HG03159 (cell line): ENCODE measurements at regions not wholly inside any gene's neighbourhood (a gene's known extent, or its start where the extent isn't known, plus 50 kb on each side); places are given as distances from the start of the nearest gene placed in this dataset.

ENCODE experiments used
- ATAC-seq: cut with Tn5 transposase; IDR thresholded peaks from one replicate; pipeline ENCODE4 v1.9.1; 2021; ENCODE audit warnings: mild to moderate bottlenecking, moderate library complexity; ENCODE audit not compliant: unreplicated experiment

GRCh38 chr14:98114946-98115345 is 1157.1 kb downstream of the BCL11B start:
- ATAC-seq, result no peak

DNA sequence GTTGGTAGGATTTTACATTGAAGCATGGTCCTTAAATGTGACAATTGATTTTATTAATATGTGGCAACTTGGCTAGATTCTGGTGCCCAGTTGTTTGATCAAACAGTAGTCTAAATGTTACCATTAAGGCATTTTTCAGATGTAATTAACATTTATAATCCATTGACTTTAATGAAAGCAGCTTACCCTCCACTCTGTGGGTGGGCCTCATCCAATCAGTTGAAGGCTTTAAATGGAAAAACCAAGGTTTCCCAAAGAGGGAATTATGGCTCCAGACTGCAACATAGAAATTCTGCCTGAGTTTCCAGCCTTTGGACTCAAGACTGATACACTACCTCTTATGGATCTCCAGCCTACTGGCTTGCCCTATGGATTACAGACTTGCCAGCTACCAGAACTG is 1153.2 kb downstream of the BCL11B start:
- no peak for ATAC-seq

GRCh38 chr14:98119739-98120138 is 1152.3 kb downstream of the BCL11B start:
- no peak for ATAC-seq

GRCh38 chr14:98120831-98121464 is 1151.0 kb downstream of the BCL11B start:
- ATAC-seq, result no peak

- ATAC-seq, result no peak
These were observed 1149.5 kb downstream of the BCL11B start for GRCh38 chr14:98122527-98122926.

DNA sequence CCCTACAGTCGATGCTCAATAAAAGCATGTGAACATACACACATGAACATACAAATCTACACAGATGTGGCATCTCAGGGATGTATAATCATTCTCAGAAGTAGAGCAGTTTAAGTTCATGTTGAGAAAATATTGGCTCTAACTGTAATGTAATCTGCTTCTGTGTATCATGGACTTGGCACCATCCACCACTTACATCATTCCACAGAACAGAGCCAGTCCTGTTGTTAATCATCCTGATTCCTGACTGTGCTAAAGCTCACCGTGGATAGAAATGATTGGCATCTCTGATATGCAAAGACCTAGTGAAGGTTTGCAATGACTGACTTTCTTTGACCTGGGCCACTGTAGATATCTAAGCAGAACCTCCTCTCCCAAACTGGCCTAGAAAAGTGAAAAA is 1141.3 kb downstream of the BCL11B start:
- no peak for ATAC-seq

DNA sequence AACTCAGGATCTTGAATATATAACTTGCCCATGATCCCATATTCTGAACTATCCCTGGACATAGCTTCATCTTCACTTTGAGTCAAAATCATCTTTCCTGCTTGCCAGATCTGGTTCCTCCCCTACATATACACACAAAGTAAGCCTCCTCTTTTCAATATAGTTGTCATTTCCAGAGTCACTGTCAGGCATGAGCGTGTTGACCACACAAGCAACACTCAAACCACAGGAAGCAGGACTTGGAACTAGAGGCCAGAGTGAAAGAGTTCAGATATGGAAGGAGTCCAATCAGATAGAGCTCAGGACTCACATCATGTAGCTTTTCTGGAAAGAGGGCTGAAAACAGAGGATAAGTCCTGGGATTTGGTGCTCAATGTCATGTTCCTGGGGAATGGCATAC is 1140.6 kb downstream of the BCL11B start:
- no peak for ATAC-seq

DNA sequence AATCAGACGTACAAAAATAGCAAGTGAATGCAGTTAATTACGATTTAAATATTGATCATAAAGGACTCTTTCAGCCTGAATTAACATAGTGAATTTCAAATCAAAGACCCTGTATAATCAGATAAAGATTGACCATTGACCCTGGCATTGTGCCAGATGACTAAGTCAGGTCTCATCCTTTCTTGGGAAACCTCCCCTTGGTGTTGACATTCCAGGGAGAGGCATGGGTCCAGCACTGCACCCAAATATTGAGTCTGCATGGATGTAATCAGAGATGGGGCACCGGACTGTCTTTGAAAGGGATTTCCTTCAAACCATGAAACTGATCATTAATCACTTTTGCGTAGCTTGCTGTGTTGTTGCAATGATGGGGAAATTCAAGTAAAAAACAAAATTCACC is 1138.2 kb downstream of the BCL11B start:
- ATAC-seq, result no peak

DNA sequence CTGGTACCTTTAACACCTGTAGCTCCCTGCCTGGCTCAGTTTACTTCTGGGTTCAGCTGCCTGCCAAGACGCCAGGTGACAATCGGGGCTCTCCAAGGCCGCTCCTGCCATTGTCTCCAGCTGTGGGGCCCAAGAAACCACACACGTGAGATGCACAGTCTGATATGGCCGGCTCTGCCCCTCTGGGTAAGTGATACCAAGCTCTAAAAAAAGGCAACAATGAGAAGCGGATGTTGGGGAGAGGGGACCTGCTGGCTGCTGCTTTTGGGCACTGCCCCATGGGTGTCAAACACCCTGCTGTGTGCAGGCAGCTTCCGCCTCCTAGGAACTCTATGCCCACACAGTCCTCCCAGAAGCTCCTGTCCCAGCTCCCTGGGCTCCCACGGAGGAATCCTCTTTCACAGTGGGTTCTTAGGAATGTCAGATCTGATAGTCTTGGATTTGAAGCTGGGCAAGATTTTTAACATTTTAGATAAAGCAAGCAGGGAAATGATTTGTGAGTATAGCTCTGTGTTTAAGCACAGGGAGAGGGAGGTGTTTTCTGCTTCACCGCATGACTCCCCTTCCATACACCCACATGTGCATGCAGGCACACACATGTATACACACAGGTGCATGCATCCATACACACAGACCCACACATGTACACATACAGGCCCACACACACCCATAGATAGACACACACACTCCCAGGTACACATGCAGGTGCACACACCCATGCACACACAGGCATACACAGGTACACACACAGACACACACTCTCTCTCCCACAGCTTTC is 1135.8 kb downstream of the BCL11B start:
- no peak for ATAC-seq

DNA sequence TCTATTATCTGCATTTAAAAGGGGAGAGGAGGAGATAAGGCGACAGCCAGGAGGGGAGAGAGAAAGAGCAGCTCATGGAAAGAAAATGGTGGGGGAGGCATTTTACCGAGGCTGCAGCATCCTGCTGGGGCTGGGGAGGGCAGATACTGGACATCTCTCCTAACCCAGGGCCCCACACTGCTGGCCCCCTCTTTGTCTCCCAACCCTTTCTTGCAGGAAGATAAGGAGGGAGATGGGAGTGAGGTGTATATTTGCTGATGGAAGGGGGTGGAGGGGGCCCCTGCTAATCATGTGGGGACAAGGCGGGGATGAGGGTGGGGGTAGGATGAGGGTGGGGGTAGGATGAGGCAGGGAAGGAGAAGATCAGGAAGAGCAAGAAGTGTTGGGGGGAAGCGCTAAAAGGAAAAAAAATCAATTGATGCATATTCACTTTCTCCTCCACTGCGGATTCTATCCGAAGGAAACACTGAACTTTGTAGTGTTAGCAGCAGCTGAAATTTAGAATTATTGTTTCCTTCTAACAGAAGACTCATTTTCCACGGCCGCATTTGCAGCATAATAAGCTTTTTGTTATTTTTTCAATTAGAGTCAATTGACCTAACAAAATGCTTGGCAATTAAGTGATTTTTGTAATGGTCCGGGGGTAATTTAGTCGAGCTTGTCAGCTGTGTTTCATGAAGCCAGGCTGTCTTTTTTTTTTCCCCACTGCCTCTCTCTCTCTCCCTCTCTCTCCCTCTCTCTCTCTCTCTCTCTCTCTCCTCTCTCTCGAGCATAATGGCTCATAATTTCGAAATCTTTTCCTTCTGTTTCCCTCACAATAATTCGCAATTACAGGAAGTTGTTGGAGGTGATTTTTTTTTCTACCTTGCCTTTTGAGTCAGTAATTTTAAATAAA is 1134.6 kb downstream of the BCL11B start:
- ATAC-seq, result no peak

DNA sequence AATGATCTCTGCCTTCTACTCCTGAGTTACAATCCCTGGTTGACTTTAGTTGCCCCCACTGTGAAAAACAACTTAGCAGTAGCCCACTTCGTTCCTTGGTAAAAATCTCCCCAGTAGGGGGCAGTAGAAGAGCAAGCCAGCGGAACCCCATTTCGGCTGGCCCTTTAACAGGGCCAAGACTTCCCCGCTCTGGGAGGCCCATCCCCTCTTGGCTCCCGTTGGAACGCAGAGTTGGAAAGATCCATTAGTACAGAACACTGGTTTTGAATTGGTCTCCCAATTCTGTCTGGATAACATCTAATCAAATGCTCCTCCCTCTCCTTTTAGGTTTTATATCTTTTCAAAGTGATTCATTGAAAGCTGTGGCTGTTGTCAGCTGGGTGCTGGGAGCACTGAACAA is 1133.3 kb downstream of the BCL11B start:
- no peak for ATAC-seq

DNA sequence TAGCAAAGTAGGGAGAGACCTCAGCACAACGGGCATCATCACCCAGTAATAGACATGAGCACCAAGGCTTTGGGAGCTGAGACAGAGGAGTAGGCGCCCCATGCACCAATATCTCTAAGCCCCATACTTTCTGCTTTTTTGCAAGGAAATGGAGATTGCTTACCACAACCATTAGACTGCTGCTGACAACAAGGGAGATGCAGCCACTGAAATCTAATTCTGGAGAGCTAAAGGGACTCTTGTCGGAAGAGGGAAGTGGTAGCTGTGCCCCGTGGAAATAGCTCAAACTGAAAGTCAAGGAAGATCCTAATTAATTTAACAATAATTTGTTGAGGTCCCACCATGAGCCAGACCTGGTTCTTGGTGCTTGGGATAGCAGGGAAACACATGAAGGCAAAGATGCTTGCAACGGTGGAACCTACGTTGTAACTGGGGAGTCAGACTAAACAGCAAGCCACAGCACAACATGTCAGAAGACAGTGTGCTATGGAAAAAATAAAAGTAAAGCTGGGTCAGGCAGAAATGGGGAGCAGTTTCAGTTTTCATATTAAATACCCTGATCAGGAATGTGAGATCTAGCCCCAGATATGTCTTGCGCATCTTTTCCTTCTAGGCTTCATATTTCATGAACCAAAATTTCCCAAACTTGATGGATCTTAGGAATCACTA is 1131.0 kb downstream of the BCL11B start:
- ATAC-seq, result no peak

DNA sequence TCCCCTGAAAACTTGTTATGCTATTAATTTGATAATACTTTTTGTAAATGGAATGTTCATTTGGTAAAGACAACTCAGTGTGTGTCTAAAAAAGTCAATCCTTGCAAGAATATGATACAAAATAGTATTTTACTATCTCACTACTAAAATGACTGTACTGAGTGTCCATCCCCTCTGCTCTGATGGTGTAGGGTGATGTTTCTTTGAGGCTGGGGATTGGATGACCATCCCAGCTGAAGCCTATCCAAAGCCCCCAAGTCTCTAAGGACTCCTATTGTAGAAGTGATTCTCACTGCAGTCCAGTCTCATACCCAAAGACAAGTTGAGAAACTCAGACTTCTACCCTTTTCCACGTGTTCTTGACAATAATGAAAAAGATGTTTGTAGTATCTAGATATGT is 1128.4 kb downstream of the BCL11B start:
- ATAC-seq, result no peak

DNA sequence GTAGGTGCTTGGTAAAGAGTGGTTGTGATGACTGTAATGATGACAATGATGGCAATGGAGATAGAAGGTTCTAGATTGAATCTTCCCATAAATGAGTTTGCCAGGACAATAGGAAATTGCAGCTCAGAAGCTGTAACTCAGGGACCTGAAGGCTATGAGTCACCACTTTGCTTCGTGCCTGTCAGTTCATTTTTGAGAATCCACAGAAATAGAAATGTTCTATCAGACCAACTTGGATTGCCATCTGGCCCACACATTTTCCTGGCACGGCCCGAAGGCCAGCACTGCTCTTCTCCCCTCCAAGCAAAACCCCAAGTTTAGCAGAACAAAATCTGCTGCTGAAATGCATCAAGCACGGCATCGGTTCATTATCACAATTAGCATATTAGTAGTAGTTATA is 1127.0 kb downstream of the BCL11B start:
- ATAC-seq, result no peak

DNA sequence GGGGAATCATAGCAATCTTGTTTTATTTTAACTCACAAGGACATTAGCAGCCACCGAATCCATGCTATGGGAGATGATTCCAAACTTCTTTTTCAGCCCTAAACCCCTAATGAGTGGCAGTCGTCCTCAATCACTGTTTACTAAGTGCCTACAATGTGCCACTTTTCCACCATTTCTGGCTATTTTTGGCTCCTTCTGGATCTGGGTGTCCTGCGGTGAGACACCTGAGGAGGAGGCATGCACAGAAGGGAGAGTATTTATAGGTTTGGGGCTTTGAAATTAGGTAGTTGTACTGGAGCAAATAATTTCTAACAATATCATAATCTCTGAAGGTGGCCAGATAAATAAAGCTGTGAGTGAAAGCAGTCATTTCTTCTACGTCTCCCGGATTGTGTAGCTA is 1125.6 kb downstream of the BCL11B start:
- ATAC-seq, result no peak

DNA sequence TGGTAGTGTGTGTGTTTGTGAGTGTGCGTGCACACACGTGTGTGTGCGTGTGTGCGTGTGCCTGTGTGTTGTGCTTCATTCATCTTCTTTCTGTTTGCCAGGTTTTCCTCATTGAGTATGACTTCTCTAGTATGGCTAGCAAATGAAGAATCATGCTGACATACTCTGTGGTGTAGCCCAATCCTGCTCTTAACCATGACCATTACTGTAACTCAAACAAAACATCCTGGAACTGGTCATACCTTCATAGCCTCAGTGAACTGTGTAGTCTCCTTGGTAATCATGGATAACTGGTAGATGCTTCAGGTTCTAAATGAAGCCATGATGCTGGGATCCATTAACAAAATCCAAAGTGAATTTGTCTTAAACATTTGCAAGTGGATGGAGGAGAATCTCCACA is 1117.7 kb downstream of the BCL11B start:
- no peak for ATAC-seq

GRCh38 chr14:98156411-98156810 is 1115.6 kb downstream of the BCL11B start:
- no peak for ATAC-seq

GRCh38 chr14:98160901-98161300 is 1111.1 kb downstream of the BCL11B start:
- no peak for ATAC-seq

- no peak for ATAC-seq
These were observed 1110.6 kb downstream of the BCL11B start for GRCh38 chr14:98161356-98161755.

DNA sequence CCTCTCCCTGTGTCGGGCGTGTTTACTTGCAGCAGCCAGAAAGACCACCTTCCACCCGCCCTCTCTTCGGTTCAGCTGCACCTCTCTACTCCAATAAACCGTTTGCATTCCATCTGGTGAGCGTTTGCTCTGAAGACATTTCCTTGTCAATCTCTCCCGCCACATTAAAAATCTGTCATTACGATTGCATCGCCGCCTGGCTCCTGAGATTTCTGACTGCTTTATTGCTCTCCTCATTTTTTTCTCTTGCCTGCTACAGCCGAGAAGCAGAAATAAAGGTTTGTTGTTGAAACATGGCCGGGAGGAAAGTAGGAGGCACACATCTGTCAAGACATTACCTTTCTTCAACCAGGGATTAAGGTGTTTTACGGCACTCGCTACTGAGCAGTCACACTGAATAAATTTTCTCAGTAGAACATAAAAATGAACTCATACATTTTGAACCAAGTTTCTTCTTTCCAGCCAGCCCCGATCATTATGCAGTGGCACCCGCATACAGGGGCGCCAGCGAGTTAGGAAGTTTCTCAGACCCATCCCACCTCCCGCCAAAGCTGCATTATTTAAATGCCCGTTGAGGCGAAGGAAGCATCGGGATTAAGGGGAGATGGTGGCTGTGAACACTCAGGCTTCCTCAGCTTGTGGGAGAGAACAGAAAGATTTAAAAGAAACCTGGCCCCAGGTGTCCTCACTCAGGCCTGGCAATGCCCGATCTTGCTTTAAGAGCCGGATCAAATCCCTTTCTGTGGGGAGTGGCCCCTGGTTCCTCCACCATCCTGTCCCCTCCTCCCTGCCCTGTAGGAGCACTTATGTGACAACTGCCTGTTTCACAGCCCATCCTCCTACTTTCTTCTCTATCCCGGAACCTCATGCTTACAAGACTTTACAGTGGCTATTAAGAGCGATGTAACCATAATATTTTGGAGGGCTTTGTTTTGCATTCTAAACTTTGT is 1108.9 kb downstream of the BCL11B start:
- no peak for ATAC-seq
